Neuronal stem cell (in vitro differentiated cells): ENCODE measurements at regions not wholly inside any gene's neighbourhood (a gene's known extent, or its start where the extent isn't known, plus 50 kb on each side); places are given as distances from the start of the nearest gene placed in this dataset.

Experiments
- DNase-seq: peaks from one replicate; pipeline ENCODE4 v3.0.0-alpha.2; 2013; ENCODE audit warnings: low spot score
- H2AFZ ChIP-seq: one replicate; pipeline ENCODE4 v1.6.1; 2013; ENCODE audit warnings: mild to moderate bottlenecking, low read length, inconsistent platforms
- H2AK5ac ChIP-seq: 2 replicates; pipeline ENCODE4 v1.6.1; 2013; ENCODE audit warnings: low read depth, mild to moderate bottlenecking, inconsistent platforms, low read length, moderate library complexity, mixed read lengths
- H2BK120ac ChIP-seq: 2 replicates; pipeline ENCODE4 v1.6.1; 2013; ENCODE audit warnings: low read depth, mild to moderate bottlenecking, inconsistent platforms, low read length, moderate library complexity, mixed read lengths
- H2BK12ac ChIP-seq: one replicate; pipeline ENCODE4 v1.6.1; 2013; ENCODE audit warnings: low read length, inconsistent platforms
- H2BK15ac ChIP-seq: 2 replicates; pipeline ENCODE4 v1.6.1; 2013; ENCODE audit warnings: mild to moderate bottlenecking, low read length, inconsistent platforms, mixed read lengths
- H2BK5ac ChIP-seq: one replicate; pipeline ENCODE4 v1.6.1; 2013; ENCODE audit warnings: inconsistent platforms, mild to moderate bottlenecking, low read length, moderate library complexity
- H3K14ac ChIP-seq: one replicate; pipeline ENCODE4 v1.6.1; 2013; ENCODE audit warnings: low read length, inconsistent platforms
- H3K18ac ChIP-seq: 2 replicates; pipeline ENCODE4 v1.6.1; 2013; ENCODE audit warnings: low read length, inconsistent platforms
- H3K23ac ChIP-seq: 2 replicates; pipeline ENCODE4 v1.6.1; 2013; ENCODE audit warnings: low read depth, mild to moderate bottlenecking, mixed read lengths, low read length, inconsistent platforms; ENCODE audit not compliant: poor library complexity
- H3K27ac ChIP-seq: replicated peaks from 3 replicates; pipeline ENCODE4 v1.5.1; 2013; ENCODE audit warnings: low read length, inconsistent platforms
- H3K27me3 ChIP-seq, 3 experiments: 2 replicates each; pipeline ENCODE4 v1.6.1; 2013; ENCODE audit warnings: low read length in 3 of 3, mild to moderate bottlenecking in 2 of 3, inconsistent platforms in 1 of 3, low read depth in 1 of 3, mixed read lengths in 1 of 3, moderate library complexity in 1 of 3; ENCODE audit not compliant: control insufficient read depth in 3 of 3, insufficient read depth in 3 of 3
- H3K36me3 ChIP-seq, 2 donors: replicated peaks in 1 of 2; 2 replicates each; pipeline ENCODE4 v1.6.1; 2013; ENCODE audit warnings: low read length in 2 of 2; ENCODE audit not compliant: control insufficient read depth in 2 of 2, insufficient read depth in 2 of 2
- H3K4ac ChIP-seq: 2 replicates; pipeline ENCODE4 v1.6.1; 2013; ENCODE audit warnings: inconsistent platforms, mild to moderate bottlenecking, low read length, moderate library complexity
- H3K4me1 ChIP-seq, 2 donors: 1 replicate in 1 of 2; 2 replicates in 1 of 2; pipeline ENCODE4 v1.6.1; 2013; ENCODE audit warnings: low read length in 2 of 2, low read depth in 1 of 2; ENCODE audit not compliant: control insufficient read depth in 2 of 2, insufficient read depth in 1 of 2
- H3K4me2 ChIP-seq: one replicate; pipeline ENCODE4 v1.6.1; 2013; ENCODE audit warnings: mild to moderate bottlenecking, low read length, inconsistent platforms; ENCODE audit not compliant: insufficient read depth, poor library complexity, severe bottlenecking
- H3K4me3 ChIP-seq, 2 donors: 2 replicates each; pipeline ENCODE4 v1.5.1; 2013; ENCODE audit warnings: low read length in 2 of 2, mild to moderate bottlenecking in 2 of 2, inconsistent platforms in 1 of 2, moderate library complexity in 1 of 2
- H3K79me1 ChIP-seq: one replicate; pipeline ENCODE4 v1.6.1; 2013; ENCODE audit warnings: low read depth, mild to moderate bottlenecking, inconsistent platforms, low read length, moderate library complexity
- H3K9ac ChIP-seq: one replicate; pipeline ENCODE4 v1.6.1; 2013; ENCODE audit warnings: mild to moderate bottlenecking, low read depth, low read length, inconsistent platforms; ENCODE audit not compliant: poor library complexity
- H3K9me3 ChIP-seq, 2 donors: replicated peaks in 1 of 2; 2 replicates each; pipeline versions ENCODE3 to v1.6.1; 2013; ENCODE audit warnings: low read length in 2 of 2, mild to moderate bottlenecking in 2 of 2, inconsistent platforms in 1 of 2, low read depth in 1 of 2, mixed read lengths in 1 of 2, moderate library complexity in 1 of 2; ENCODE audit not compliant: control insufficient read depth in 2 of 2, insufficient read depth in 1 of 2
- H4K8ac ChIP-seq: one replicate; pipeline ENCODE4 v1.6.1; 2013; ENCODE audit warnings: low read depth, mild to moderate bottlenecking, inconsistent platforms, low read length, moderate library complexity
- H4K91ac ChIP-seq: one replicate; pipeline ENCODE4 v1.6.1; 2013; ENCODE audit warnings: low read length, low read depth, mild to moderate bottlenecking, inconsistent platforms; ENCODE audit not compliant: poor library complexity
- WGBS, 2 donors: extraction: QIAGEN DNeasy Blood & Tissue Kit; methylation state at CpG; one replicate each; pipeline ENCODE4 v1.1.7; 2013; ENCODE audit warnings: missing lambda C conversion rate in 2 of 2, mixed read lengths in 1 of 2; ENCODE audit not compliant: insufficient read length in 2 of 2, insufficient replicate concordance in 1 of 2; ENCODE audit errors: extremely low coverage in 2 of 2; 5-methylcytosine and 5-hydroxymethylcytosine counted together

GRCh38 chr3:7871003-7871560 lies 630.5 kb upstream of the LMCD1 start:
- Histone ChIP-seq H2AFZ (no peak overlapping the region), H3K27ac (no peak overlapping the region), H3K9ac (no peak overlapping the region), H3K18ac (no peak overlapping the region), H3K14ac (no peak overlapping the region), H3K4me1 (no peaks in the 10 kb centered on the region), H3K4ac (no peak overlapping the region), H3K23ac (no peak overlapping the region), H3K4me3 (no peak overlapping the region), H3K4me2 (no peak overlapping the region), H2BK120ac (no peak overlapping the region), H4K91ac (no peak overlapping the region), H2BK5ac (no peak overlapping the region), H2BK15ac (no peak overlapping the region), H3K36me3 (no peaks in the 10 kb centered on the region), H4K8ac (no peak overlapping the region), H2AK5ac (no peak overlapping the region), H3K9me3 (no peaks in the 10 kb centered on the region), H3K79me1 (no peaks in the 10 kb centered on the region), H2BK12ac (no peak overlapping the region), H3K27me3 (no peaks in the 10 kb centered on the region)
- DNase-seq = no peak
- WGBS, 2 donors = no CpG with 5 or more reads among the region's 1 CpG

GRCh38 chr3:7874116-7874515 lies 627.5 kb upstream of the LMCD1 start:
- no peak overlapping the region for H2BK15ac ChIP-seq
- WGBS, 2 donors = no CpG with 5 or more reads among the region's 1 CpG

GRCh38 chr3:7875925-7876324 lies 625.7 kb upstream of the LMCD1 start:
- H3K4ac ChIP-seq = no peak overlapping the region

More at GRCh38 chr3:7874116-7874515, 627.5 kb upstream of the LMCD1 start:
- Histone ChIP-seq H3K14ac (no peak overlapping the region), H3K36me3 (no peaks in the 10 kb centered on the region), H3K9me3 (no peaks in the 10 kb centered on the region), H4K91ac (no peak overlapping the region), H3K9ac (no peak overlapping the region), H2BK120ac (no peak overlapping the region), H3K4ac (no peak overlapping the region), H3K18ac (no peak overlapping the region), H4K8ac (no peak overlapping the region), H3K27ac (no peak overlapping the region), H2AFZ (no peak overlapping the region), H3K23ac (no peak overlapping the region), H2BK12ac (no peak overlapping the region), H2AK5ac (no peak overlapping the region), H3K4me1 (no peaks in the 10 kb centered on the region), H3K4me3 (no peak overlapping the region), H3K79me1 (no peaks in the 10 kb centered on the region), H2BK5ac (no peak overlapping the region), H3K4me2 (no peak overlapping the region), H3K27me3 (no peaks in the 10 kb centered on the region)
- DNase-seq = no peak

GRCh38 chr3:7876741-7877297 lies 624.8 kb upstream of the LMCD1 start:
- Histone ChIP-seq H4K8ac (no peak overlapping the region), H4K91ac (no peak overlapping the region), H3K27me3 (no peaks in the 10 kb centered on the region), H2BK120ac (no peak overlapping the region), H3K4me3 (no peak overlapping the region), H3K23ac (no peak overlapping the region), H3K9me3 (no peaks in the 10 kb centered on the region), H3K14ac (no peak overlapping the region), H2BK15ac (no peak overlapping the region), H3K27ac (no peak overlapping the region), H3K79me1 (no peaks in the 10 kb centered on the region), H2AK5ac (no peak overlapping the region), H2BK12ac (no peak overlapping the region), H2AFZ (no peak overlapping the region), H3K18ac (no peak overlapping the region), H3K4me1 (no peaks in the 10 kb centered on the region), H3K4ac (no peak overlapping the region), H3K36me3 (no peaks in the 10 kb centered on the region), H3K9ac (no peak overlapping the region), H3K4me2 (no peak overlapping the region), H2BK5ac (no peak overlapping the region)
- no CpG with 5 or more reads among the region's 3 CpGs for WGBS, 2 donors
- DNase-seq = no peak

More at GRCh38 chr3:7875925-7876324, 625.7 kb upstream of the LMCD1 start:
- Histone ChIP-seq H3K14ac (no peak overlapping the region), H3K23ac (no peak overlapping the region), H3K18ac (no peak overlapping the region), H3K27me3 (no peaks in the 10 kb centered on the region), H3K79me1 (no peaks in the 10 kb centered on the region), H3K9me3 (no peaks in the 10 kb centered on the region), H3K4me1 (no peaks in the 10 kb centered on the region), H4K91ac (no peak overlapping the region), H2BK120ac (no peak overlapping the region), H2BK5ac (no peak overlapping the region), H2AK5ac (no peak overlapping the region), H3K4me2 (no peak overlapping the region), H2BK12ac (no peak overlapping the region), H4K8ac (no peak overlapping the region), H2AFZ (no peak overlapping the region), H3K36me3 (no peaks in the 10 kb centered on the region), H3K4me3 (no peak overlapping the region), H3K27ac (no peak overlapping the region), H2BK15ac (no peak overlapping the region), H3K9ac (no peak overlapping the region)
- DNase-seq = no peak
